Keratinocyte (primary cell): ENCODE measurements at regions not wholly inside any gene's neighbourhood (a gene's known extent, or its start where the extent isn't known, plus 50 kb on each side); places are given as distances from the start of the nearest gene placed in this dataset.

Experiments used
- DNase-seq: peaks from one replicate; pipeline ENCODE4 v3.0.0-alpha.2; 2011; ENCODE audit warnings: low read depth, missing footprints, low spot score
- FAIRE-seq: peaks from 2 replicates; lab custom pipeline; 2011; peaks lifted over from hg19 to GRCh38; lab: Jason Lieb, UNC
- H2AFZ ChIP-seq: 2 replicates; pipeline ENCODE4 v1.6.0; 2012; ENCODE audit warnings: low read length, control low read depth, inconsistent platforms; ENCODE audit not compliant: control insufficient read depth
- H3K27ac ChIP-seq: 2 replicates; pipeline ENCODE4 v1.5.1; 2011; ENCODE audit warnings: low read length; ENCODE audit not compliant: control insufficient read depth, insufficient read depth
- H3K27me3 ChIP-seq: 3 replicates; pipeline ENCODE4 v1.6.0; 2011; ENCODE audit warnings: low read length; ENCODE audit not compliant: control insufficient read depth, insufficient read depth; ENCODE audit errors: extremely low read depth
- H3K36me3 ChIP-seq, 2 experiments: 2 replicates in 1 of 2; 3 replicates in 1 of 2; pipeline ENCODE4 v1.5.1; 2011; ENCODE audit warnings: low read length in 2 of 2, mild to moderate bottlenecking in 1 of 2; ENCODE audit not compliant: control insufficient read depth in 2 of 2, insufficient read depth in 2 of 2; ENCODE audit errors: extremely low read depth in 1 of 2
- H3K4me1 ChIP-seq: 3 replicates; pipeline ENCODE4 v1.5.1; 2011; ENCODE audit warnings: low read length; ENCODE audit not compliant: control insufficient read depth, insufficient read depth; ENCODE audit errors: extremely low read depth
- H3K4me2 ChIP-seq: 3 replicates; pipeline ENCODE4 v1.6.0; 2011; ENCODE audit warnings: low read depth, low read length; ENCODE audit not compliant: control insufficient read depth, insufficient read depth; ENCODE audit errors: extremely low read depth
- H3K4me3 ChIP-seq, 3 experiments: fragments of 200-600 bp in 1 of 3; sonication (generic) in 1 of 3; 2 replicates in 2 of 3; 3 replicates in 1 of 3; pipeline ENCODE4 v1.5.1; 2011 to 2016; ENCODE audit warnings: low read length in 3 of 3, mild to moderate bottlenecking in 3 of 3, control low read depth in 2 of 3, inconsistent platforms in 1 of 3, low read depth in 1 of 3, mixed read lengths in 1 of 3, mixed run types in 1 of 3, moderate library complexity in 1 of 3; ENCODE audit not compliant: control insufficient read depth in 2 of 3, insufficient read depth in 2 of 3; ENCODE audit errors: extremely low read depth in 1 of 3
- H3K79me2 ChIP-seq: 2 replicates; pipeline ENCODE4 v1.6.0; 2012; ENCODE audit warnings: low read length; ENCODE audit not compliant: control insufficient read depth, insufficient read depth
- H3K9ac ChIP-seq: 3 replicates; pipeline ENCODE4 v1.6.0; 2011; ENCODE audit warnings: low read length; ENCODE audit not compliant: control insufficient read depth, insufficient read depth; ENCODE audit errors: extremely low read depth
- H3K9me1 ChIP-seq: 3 replicates; pipeline ENCODE4 v1.6.0; 2011; ENCODE audit warnings: low read length; ENCODE audit not compliant: control insufficient read depth, insufficient read depth; ENCODE audit errors: extremely low read depth
- H3K9me3 ChIP-seq: 2 replicates; pipeline ENCODE4 v1.5.1; 2012; ENCODE audit warnings: low read depth, low read length; ENCODE audit not compliant: control insufficient read depth
- H4K20me1 ChIP-seq: 3 replicates; pipeline ENCODE4 v1.6.0; 2011; ENCODE audit warnings: low read length; ENCODE audit not compliant: control insufficient read depth, insufficient read depth; ENCODE audit errors: extremely low read depth
- CTCF ChIP-seq, 3 experiments: IDR thresholded peaks in 1 of 3; conservative IDR thresholded peaks in 1 of 3; optimal IDR thresholded peaks in 1 of 3; 2 replicates in 2 of 3; 3 replicates in 1 of 3; pipeline versions ENCODE3 to v1.5.1; 2011; ENCODE audit warnings: low read length in 3 of 3, mild to moderate bottlenecking in 3 of 3, moderate library complexity in 2 of 3, control low read depth in 1 of 3, inconsistent platforms in 1 of 3; ENCODE audit not compliant: insufficient read depth in 2 of 3; ENCODE audit errors: extremely low read depth in 1 of 3
- EZH2 ChIP-seq: IDR thresholded peaks from one replicate; pipeline ENCODE4 v1.6.1; 2012; ENCODE audit warnings: inconsistent platforms, mild to moderate bottlenecking, low read length, moderate library complexity
- dilution Hi-C: fragments of 300-500 bp; cut with MboI; formaldehyde crosslinking; loops from one replicate; pipeline ENCODE4 v1.7.0; 2020; ENCODE audit warnings: low sequenced_read_pairs; ENCODE audit not compliant: extremely low pct_ligation_motif_present

- no peak overlapping the region for H3K9ac ChIP-seq
- H3K27me3 ChIP-seq: no peaks in the 10 kb centered on the region
- TF ChIP-seq CTCF (optimal IDR thresholded peaks at IDR 0.05 in 1 of 3, IDR thresholded peaks at IDR 0.05 in 1 of 3, conservative IDR thresholded peaks at IDR 0.05 in 1 of 3; ENCODE audit: extremely low read depth in 1 of 3, insufficient read depth in 2 of 3, low read length in 3 of 3) (no peak), EZH2 (no peak)
- H2AFZ ChIP-seq: no peak overlapping the region
- H3K4me2 ChIP-seq: no peak overlapping the region
- no peak overlapping the region for H3K4me3 ChIP-seq
- dilution Hi-C loops: no loop called here
- no peak for DNase-seq
- no peaks in the 10 kb centered on the region for H3K9me3 ChIP-seq
- no peaks in the 10 kb centered on the region for H3K4me1 ChIP-seq
- no peaks in the 10 kb centered on the region for H3K36me3 ChIP-seq
- no peaks in the 10 kb centered on the region for H3K9me1 ChIP-seq
- no peak overlapping the region for H3K27ac ChIP-seq
- H3K79me2 ChIP-seq: no peaks in the 10 kb centered on the region
- no peaks in the 10 kb centered on the region for H4K20me1 ChIP-seq
- FAIRE-seq: no peak
Observed at GRCh38 chr18:24630346-24630880, 170.0 kb downstream of the HRH4 start.

DNA sequence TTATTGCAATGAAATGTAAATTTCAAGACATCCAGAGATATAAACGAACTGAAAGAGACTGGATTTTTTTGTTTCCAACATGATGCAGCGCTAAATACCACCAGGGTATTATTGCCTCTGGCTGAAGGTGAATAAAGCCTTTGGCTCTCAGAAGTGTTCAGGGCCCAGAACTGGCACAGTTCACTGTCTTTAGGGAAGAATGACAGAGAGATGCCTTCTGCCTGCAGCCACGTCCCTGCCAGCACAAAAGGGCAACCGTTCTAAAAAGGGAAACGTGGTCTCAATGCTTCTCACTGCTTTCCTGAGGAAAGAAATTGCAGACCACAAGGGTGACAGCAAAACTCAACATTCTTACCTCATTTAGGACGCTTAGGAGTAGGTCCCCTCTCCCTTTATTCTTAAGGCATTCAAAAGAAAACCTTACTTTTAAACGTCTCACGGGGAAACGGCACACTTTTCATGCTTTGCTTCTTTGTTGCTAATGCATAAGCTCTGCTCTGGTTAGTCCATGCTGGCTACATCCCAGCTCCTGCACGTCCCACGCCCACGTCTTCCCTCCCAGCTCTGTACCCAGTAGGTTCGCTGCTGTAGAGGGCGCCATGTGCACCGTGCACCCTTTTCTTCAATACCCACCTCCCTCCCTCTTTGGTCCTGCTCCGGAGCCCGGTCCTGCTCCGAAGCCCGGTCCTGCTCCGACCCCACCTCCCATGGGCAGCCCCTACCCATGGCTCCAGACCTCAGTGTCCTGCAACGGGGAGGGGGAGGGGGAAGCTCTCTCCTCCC, 171.0 kb downstream of the HRH4 start:
- FAIRE-seq: no peak
- H3K4me1 ChIP-seq: no peaks in the 10 kb centered on the region
- H2AFZ ChIP-seq: no peak overlapping the region
- no peaks in the 10 kb centered on the region for H4K20me1 ChIP-seq
- H3K79me2 ChIP-seq: no peaks in the 10 kb centered on the region
- dilution Hi-C loops: no loop called here
- TF ChIP-seq EZH2: no peak
- no peak for TF ChIP-seq CTCF (optimal IDR thresholded peaks at IDR 0.05 in 1 of 3, IDR thresholded peaks at IDR 0.05 in 1 of 3, conservative IDR thresholded peaks at IDR 0.05 in 1 of 3; ENCODE audit: extremely low read depth in 1 of 3, insufficient read depth in 2 of 3, low read length in 3 of 3)
- H3K9ac ChIP-seq: no peak overlapping the region
- no peak overlapping the region for H3K4me3 ChIP-seq
- H3K4me2 ChIP-seq: no peak overlapping the region
- no peaks in the 10 kb centered on the region for H3K27me3 ChIP-seq
- H3K9me1 ChIP-seq: no peaks in the 10 kb centered on the region
- H3K27ac ChIP-seq: no peak overlapping the region
- DNase-seq: no peak
- no peaks in the 10 kb centered on the region for H3K36me3 ChIP-seq
- H3K9me3 ChIP-seq: no peaks in the 10 kb centered on the region
